ENCODE measurements at regions not wholly inside any gene's neighbourhood (a gene's known extent, or its start where the extent isn't known, plus 50 kb on each side); places are given as distances from the start of the nearest gene placed in this dataset.

- Histone ChIP-seq H2AFZ (ENCODE audit: low read depth, low read length) (no peak overlapping the region), H3K36me3 (ENCODE audit: insufficient read depth, low read length) (no peaks in the 10 kb centered on the region)
- no peak for ATAC-seq (ENCODE audit: insufficient read depth, low read depth)
Observed at GRCh38 chr3:101964861-101965260, 115.5 kb downstream of the NFKBIZ start.

DNA sequence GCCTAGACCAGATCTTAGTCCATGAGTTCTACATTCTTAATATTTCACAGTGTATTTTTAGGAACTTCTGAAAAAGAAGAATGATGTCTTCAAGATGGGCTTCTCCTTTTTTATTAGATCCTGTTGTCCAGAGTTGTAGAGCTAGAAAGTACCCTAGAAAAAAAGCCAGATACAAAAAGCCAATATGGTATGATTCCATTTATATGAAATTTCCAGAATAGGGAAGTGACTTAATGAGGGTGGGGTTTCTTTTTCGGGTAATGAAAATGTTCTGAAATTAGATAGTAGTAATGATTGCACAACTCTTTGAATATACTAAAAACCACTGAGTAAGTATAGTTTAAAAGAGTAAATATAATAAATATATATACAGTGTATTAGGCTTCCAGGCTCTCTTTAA lies 116.9 kb downstream of the NFKBIZ start:
- no peaks in the 10 kb centered on the region for H3K4me1 ChIP-seq (ENCODE audit: insufficient read depth, low read length)
- TF ChIP-seq EZH2 (IDR thresholded peaks at IDR 0.05; ENCODE audit: borderline replicate concordance, low read depth, low read length, severe bottlenecking), result no peak
- TF ChIP-seq, protein P1, sequence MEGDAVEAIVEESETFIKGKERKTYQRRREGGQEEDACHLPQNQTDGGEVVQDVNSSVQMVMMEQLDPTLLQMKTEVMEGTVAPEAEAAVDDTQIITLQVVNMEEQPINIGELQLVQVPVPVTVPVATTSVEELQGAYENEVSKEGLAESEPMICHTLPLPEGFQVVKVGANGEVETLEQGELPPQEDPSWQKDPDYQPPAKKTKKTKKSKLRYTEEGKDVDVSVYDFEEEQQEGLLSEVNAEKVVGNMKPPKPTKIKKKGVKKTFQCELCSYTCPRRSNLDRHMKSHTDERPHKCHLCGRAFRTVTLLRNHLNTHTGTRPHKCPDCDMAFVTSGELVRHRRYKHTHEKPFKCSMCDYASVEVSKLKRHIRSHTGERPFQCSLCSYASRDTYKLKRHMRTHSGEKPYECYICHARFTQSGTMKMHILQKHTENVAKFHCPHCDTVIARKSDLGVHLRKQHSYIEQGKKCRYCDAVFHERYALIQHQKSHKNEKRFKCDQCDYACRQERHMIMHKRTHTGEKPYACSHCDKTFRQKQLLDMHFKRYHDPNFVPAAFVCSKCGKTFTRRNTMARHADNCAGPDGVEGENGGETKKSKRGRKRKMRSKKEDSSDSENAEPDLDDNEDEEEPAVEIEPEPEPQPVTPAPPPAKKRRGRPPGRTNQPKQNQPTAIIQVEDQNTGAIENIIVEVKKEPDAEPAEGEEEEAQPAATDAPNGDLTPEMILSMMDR (IDR thresholded peaks at IDR 0.05; ENCODE audit: borderline replicate concordance, extremely low read depth, low read length, poor library complexity, severe bottlenecking), result no peak

More at GRCh38 chr3:101964861-101965260, 115.5 kb downstream of the NFKBIZ start:
- no peak for DNase-seq
- no peaks in the 10 kb centered on the region for H3K79me2 ChIP-seq (ENCODE audit: insufficient read depth, low read length)
- H3K4me3 ChIP-seq (ENCODE audit: low read depth in 1 of 2, low read length in 2 of 2), result no peak overlapping the region
- H3K9me3 ChIP-seq (ENCODE audit: insufficient read depth, low read length, severe bottlenecking), result no peaks in the 10 kb centered on the region
- H4K20me1 ChIP-seq (ENCODE audit: insufficient read depth, low read length), result no peaks in the 10 kb centered on the region
- no peak overlapping the region for H3K27ac ChIP-seq (ENCODE audit: low read length)
- H3K9ac ChIP-seq (ENCODE audit: low read depth, low read length), result no peak overlapping the region
- peaks cover 4% of the 10 kb centered on the region for H3K27me3 ChIP-seq (ENCODE audit: insufficient read depth, low read length, poor library complexity)
- TF ChIP-seq, protein P1 (IDR thresholded peaks at IDR 0.05; ENCODE audit: borderline replicate concordance, extremely low read depth, low read length, poor library complexity, severe bottlenecking), result no peak
- no peak for TF ChIP-seq EZH2 (IDR thresholded peaks at IDR 0.05; ENCODE audit: borderline replicate concordance, low read depth, low read length, severe bottlenecking)
- no peaks in the 10 kb centered on the region for H3K4me1 ChIP-seq (ENCODE audit: insufficient read depth, low read length)
- H3K4me2 ChIP-seq (ENCODE audit: insufficient read depth, low read length), result no peak overlapping the region

DNA sequence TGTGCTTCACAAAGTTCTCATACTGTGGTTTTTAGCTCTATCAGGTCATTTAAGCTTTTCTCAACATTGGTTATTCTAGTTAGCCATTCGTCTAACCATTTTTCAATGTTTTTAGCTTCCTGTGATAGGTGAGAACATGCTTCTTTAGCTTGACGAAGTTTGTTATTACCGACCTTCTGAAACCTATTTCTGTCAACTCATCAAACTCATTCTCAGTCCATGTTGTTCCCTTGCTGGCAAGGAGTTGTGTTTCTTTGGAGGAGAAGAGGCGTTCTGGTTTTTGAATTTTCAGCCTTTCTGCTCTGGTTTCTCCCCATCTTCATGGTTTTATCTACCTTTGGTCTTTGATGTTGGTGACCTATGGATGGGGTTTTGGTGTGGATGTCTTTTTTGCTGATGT lies 120.9 kb downstream of the NFKBIZ start:
- Histone ChIP-seq H3K4me2 (ENCODE audit: insufficient read depth, low read length) (no peak overlapping the region), H3K9me3 (ENCODE audit: insufficient read depth, low read length, severe bottlenecking) (no peaks in the 10 kb centered on the region), H3K79me2 (ENCODE audit: insufficient read depth, low read length) (no peaks in the 10 kb centered on the region)

More for the DNA sequence above, 116.9 kb downstream of the NFKBIZ start:
- Histone ChIP-seq H3K27ac (ENCODE audit: low read length) (no peak overlapping the region), H2AFZ (ENCODE audit: low read depth, low read length) (no peak overlapping the region), H4K20me1 (ENCODE audit: insufficient read depth, low read length) (no peaks in the 10 kb centered on the region), H3K27me3 (ENCODE audit: insufficient read depth, low read length, poor library complexity) (peaks cover 4% of the 10 kb centered on the region), H3K4me3 (ENCODE audit: low read depth in 1 of 2, low read length in 2 of 2) (no peak overlapping the region), H3K79me2 (ENCODE audit: insufficient read depth, low read length) (no peaks in the 10 kb centered on the region), H3K9me3 (ENCODE audit: insufficient read depth, low read length, severe bottlenecking) (no peaks in the 10 kb centered on the region), H3K4me2 (ENCODE audit: insufficient read depth, low read length) (no peak overlapping the region), H3K36me3 (ENCODE audit: insufficient read depth, low read length) (no peaks in the 10 kb centered on the region), H3K9ac (ENCODE audit: low read depth, low read length) (no peak overlapping the region)
- ATAC-seq (ENCODE audit: insufficient read depth, low read depth), result no peak
- no peak for DNase-seq

More for the DNA sequence above, 120.9 kb downstream of the NFKBIZ start:
- no peaks in the 10 kb centered on the region for H3K4me1 ChIP-seq (ENCODE audit: insufficient read depth, low read length)
- TF ChIP-seq, protein P1 (IDR thresholded peaks at IDR 0.05; ENCODE audit: borderline replicate concordance, extremely low read depth, low read length, poor library complexity, severe bottlenecking), result no peak
- no peak for TF ChIP-seq EZH2 (IDR thresholded peaks at IDR 0.05; ENCODE audit: borderline replicate concordance, low read depth, low read length, severe bottlenecking)
- no peaks in the 10 kb centered on the region for H4K20me1 ChIP-seq (ENCODE audit: insufficient read depth, low read length)
- no peaks in the 10 kb centered on the region for H3K27me3 ChIP-seq (ENCODE audit: insufficient read depth, low read length, poor library complexity)
- H2AFZ ChIP-seq (ENCODE audit: low read depth, low read length), result no peak overlapping the region
- ATAC-seq (ENCODE audit: insufficient read depth, low read depth) (no peak), DNase-seq (no peak)
- no peak overlapping the region for H3K9ac ChIP-seq (ENCODE audit: low read depth, low read length)
- no peak overlapping the region for H3K4me3 ChIP-seq (ENCODE audit: low read depth in 1 of 2, low read length in 2 of 2)
- H3K36me3 ChIP-seq (ENCODE audit: insufficient read depth, low read length), result no peaks in the 10 kb centered on the region
- H3K27ac ChIP-seq (ENCODE audit: low read length), result no peak overlapping the region

All from DND-41 (cell line).